K562 (cell line): ENCODE measurements at regions not wholly inside any gene's neighbourhood (a gene's known extent, or its start where the extent isn't known, plus 50 kb on each side); places are given as distances from the start of the nearest gene placed in this dataset.
A peak's percentile ranks its signal among the peaks of the same experiment; 100 is the strongest.

Source experiments
- ATAC-seq: fragments of 200-7000 bp; cut with Tn5 transposase; 3 replicates; pipeline ENCODE4 v1.9.1; 2020; ENCODE audit warnings: moderate library complexity
- BruUV-seq: library from RNA; stranded (reverse); fragments of 400-500 nt; replicated peaks from 2 replicates; lab custom pipeline; 2021; lab: Mats Ljungman, UMichigan
- CTCF ChIA-PET: fragments of 300-600 bp; formaldehyde crosslinking; extraction: SDS; loops from one replicate; lab custom pipeline; 2021; ENCODE audit warnings: low intra/inter-chr PET ratio; lab: Yijun Ruan, JAX
- POLR2A ChIA-PET: fragments of 300-600, 350-650 bp; sonication (Branson Sonifier 250); formaldehyde crosslinking; extraction: SDS; loops from one replicate; lab custom pipeline; 2021; ENCODE audit warnings: antibody characterized with exemption, inconsistent platforms; lab: Yijun Ruan, JAX
- DNase-seq, 4 experiments: peaks; one replicate each; pipeline versions ENCODE4 v3.0.0 to v3.0.0-alpha.2; 2011 to 2018; ENCODE audit warnings: low spot score in 3 of 4, mixed read lengths in 3 of 4; ENCODE audit errors: extremely low read depth in 1 of 4
- FAIRE-seq: peaks from 2 replicates; lab custom pipeline; 2011; peaks lifted over from hg19 to GRCh38; lab: Jason Lieb, UNC
- H2AFZ ChIP-seq: 2 replicates; pipeline ENCODE4 v1.6.0; 2011; ENCODE audit warnings: low read depth, low read length, control low read depth, inconsistent platforms
- H3K27ac ChIP-seq: fragments of 200-600 bp; 3 replicates; pipeline ENCODE4 v1.8.0; 2011; ENCODE audit warnings: low read depth, mild to moderate bottlenecking, control low read depth, inconsistent platforms, low read length, moderate library complexity, mixed read lengths; ENCODE audit errors: extremely low read depth
- H3K27me3 ChIP-seq, 2 experiments: fragments of 300-600 bp in 1 of 2; 2 replicates in 1 of 2; 3 replicates in 1 of 2; pipeline versions ENCODE4 v1.6.0 to v1.8.0; 2011; ENCODE audit warnings: inconsistent platforms in 2 of 2, low read length in 2 of 2, mild to moderate bottlenecking in 1 of 2, mixed read lengths in 1 of 2, moderate library complexity in 1 of 2; ENCODE audit not compliant: control insufficient read depth in 2 of 2, insufficient read depth in 2 of 2
- H3K36me3 ChIP-seq: fragments of 300-600 bp; 3 replicates; pipeline ENCODE4 v1.8.0; 2011; ENCODE audit warnings: mild to moderate bottlenecking, low read length, inconsistent platforms; ENCODE audit not compliant: control insufficient read depth, insufficient read depth
- H3K4me1 ChIP-seq, 2 experiments: fragments of 200-600 bp in 1 of 2; replicated peaks in 1 of 2; 2 replicates in 1 of 2; 3 replicates in 1 of 2; pipeline versions ENCODE4 v1.5.1 to v1.8.0; 2011; ENCODE audit warnings: inconsistent platforms in 2 of 2, low read length in 2 of 2, mild to moderate bottlenecking in 1 of 2, mixed read lengths in 1 of 2, moderate library complexity in 1 of 2; ENCODE audit not compliant: control insufficient read depth in 2 of 2, insufficient read depth in 2 of 2
- H3K4me2 ChIP-seq: 2 replicates; pipeline ENCODE4 v1.6.1; 2011; ENCODE audit warnings: low read length, control low read depth, inconsistent platforms, mixed read lengths; ENCODE audit not compliant: insufficient read depth
- H3K4me3 ChIP-seq: fragments of 200-600 bp; sonication (generic), shearing (Covaris generic); 2 replicates; pipeline ENCODE4 v1.5.1; 2016; ENCODE audit warnings: control low read depth, inconsistent platforms
- H3K79me2 ChIP-seq: fragments of 200-600 bp; 3 replicates; pipeline ENCODE4 v1.8.0; 2011; ENCODE audit warnings: low read length, inconsistent platforms; ENCODE audit not compliant: control insufficient read depth, insufficient read depth
- H3K9ac ChIP-seq, 2 experiments: 2 replicates each; pipeline versions ENCODE4 v1.6.0 to v1.6.1; 2011; ENCODE audit warnings: low read depth in 2 of 2, low read length in 2 of 2, control low read depth in 1 of 2, inconsistent platforms in 1 of 2, mild to moderate bottlenecking in 1 of 2, mixed read lengths in 1 of 2; ENCODE audit not compliant: insufficient read depth in 1 of 2
- H3K9me1 ChIP-seq: one replicate; pipeline ENCODE4 v1.6.0; 2011; ENCODE audit warnings: inconsistent platforms, mild to moderate bottlenecking, low read length, moderate library complexity; ENCODE audit not compliant: control insufficient read depth, insufficient read depth
- H3K9me3 ChIP-seq: replicated peaks from 2 replicates; pipeline ENCODE4 v1.5.1; 2011; ENCODE audit warnings: low read depth, low read length, inconsistent platforms; ENCODE audit not compliant: control insufficient read depth, insufficient read depth
- H4K20me1 ChIP-seq: replicated peaks from 2 replicates; pipeline ENCODE4 v1.6.1; 2011; ENCODE audit warnings: low read length, inconsistent platforms, mixed read lengths; ENCODE audit not compliant: control insufficient read depth, insufficient read depth
- BDP1 ChIP-seq: IDR thresholded peaks from 3 replicates; pipeline ENCODE4 v1.6.1; 2011; ENCODE audit not compliant: insufficient read length, insufficient read depth
- ELF2 ChIP-seq: fragments of 250-450 bp; sonication (Bioruptor Pico); IDR thresholded peaks from 2 replicates; pipeline ENCODE4 v1.5.0; 2021; ENCODE audit warnings: mild to moderate bottlenecking
- HCFC1 ChIP-seq: IDR thresholded peaks from 2 replicates; pipeline ENCODE4 v1.6.1; 2012; ENCODE audit warnings: low read depth, low read length, improper control_type of control experiment
- L3MBTL2 ChIP-seq: fragments of 450-650 bp; IDR thresholded peaks from 2 replicates; pipeline ENCODE4 v1.6.1; 2016; ENCODE audit warnings: mild to moderate bottlenecking, moderate library complexity
- NFRKB ChIP-seq: fragments of 450-650 bp; IDR thresholded peaks from 2 replicates; pipeline ENCODE4 v1.6.1; 2016; ENCODE audit warnings: low read depth
- SMAD1 ChIP-seq: fragments of 150-350 bp; IDR thresholded peaks from 2 replicates; pipeline ENCODE4 v1.6.1; 2014; ENCODE audit warnings: low read length, low read depth; ENCODE audit not compliant: partially characterized antibody
- TCF7L2 ChIP-seq: fragments of 150-350 bp; IDR thresholded peaks from 2 replicates; pipeline ENCODE4 v1.6.1; 2016; ENCODE audit warnings: low read depth, mild to moderate bottlenecking, low read length, moderate library complexity
- ZC3H11A ChIP-seq: IDR thresholded peaks from 2 replicates; pipeline ENCODE4 v1.6.1; 2012; ENCODE audit warnings: low read depth, low read length, improper control_type of control experiment
- ZNF121 ChIP-seq: sonication (generic); formaldehyde crosslinking; conservative IDR thresholded peaks from 2 replicates; pipeline ENCODE4 v1.8.0; 2022; ENCODE audit warnings: missing genetic modification reagents
- WGBS: fragments of 100-300 bp; shearing (Covaris generic); methylation state at CpG from one replicate; pipeline ENCODE4 v1.1.6; 2016; ENCODE audit warnings: low coverage, mixed read lengths; ENCODE audit not compliant: insufficient coverage; ENCODE audit errors: missing lambda C conversion rate; 5-methylcytosine and 5-hydroxymethylcytosine counted together
- in situ Hi-C: fragments of 300-500 bp; cut with MboI; formaldehyde crosslinking; loops from 4 replicates; pipeline ENCODE4 v1.15.0; 2018; ENCODE audit warnings: inconsistent platforms, mixed read lengths
- intact Hi-C: fragments of 100-400 bp; cut with micrococcal nuclease; formaldehyde crosslinking; loops from 2 replicates; pipeline ENCODE4 v1.14.2; 2022
- TF ChIP-seq, protein P1 (sequence below), 2 experiments: fragments of 250-450 bp in 1 of 2; fragments of 450-650 bp in 1 of 2; sonication (Bioruptor Pico) in 1 of 2; IDR thresholded peaks; 2 replicates each; pipeline versions ENCODE4 v1.6.1 to v1.8.0; 2016 to 2021; ENCODE audit warnings: mild to moderate bottlenecking in 2 of 2, moderate library complexity in 2 of 2, missing compliant biosample characterization in 1 of 2, missing genetic modification characterization in 1 of 2
- TF ChIP-seq, protein P2 (sequence below): fragments of 250-450 bp; sonication (Bioruptor Pico); IDR thresholded peaks from 2 replicates; pipeline ENCODE4 v1.4.0; 2020; ENCODE audit warnings: mild to moderate bottlenecking, moderate library complexity
- TF ChIP-seq, protein P3 (sequence below): fragments of 250-450 bp; sonication (Bioruptor Pico); IDR thresholded peaks from 2 replicates; pipeline ENCODE4 v1.5.0; 2021
- TF ChIP-seq, protein P4 (sequence below): fragments of 450-650 bp; IDR thresholded peaks from 2 replicates; pipeline ENCODE4 v1.6.1; 2018; ENCODE audit not compliant: partially characterized antibody

DNA sequence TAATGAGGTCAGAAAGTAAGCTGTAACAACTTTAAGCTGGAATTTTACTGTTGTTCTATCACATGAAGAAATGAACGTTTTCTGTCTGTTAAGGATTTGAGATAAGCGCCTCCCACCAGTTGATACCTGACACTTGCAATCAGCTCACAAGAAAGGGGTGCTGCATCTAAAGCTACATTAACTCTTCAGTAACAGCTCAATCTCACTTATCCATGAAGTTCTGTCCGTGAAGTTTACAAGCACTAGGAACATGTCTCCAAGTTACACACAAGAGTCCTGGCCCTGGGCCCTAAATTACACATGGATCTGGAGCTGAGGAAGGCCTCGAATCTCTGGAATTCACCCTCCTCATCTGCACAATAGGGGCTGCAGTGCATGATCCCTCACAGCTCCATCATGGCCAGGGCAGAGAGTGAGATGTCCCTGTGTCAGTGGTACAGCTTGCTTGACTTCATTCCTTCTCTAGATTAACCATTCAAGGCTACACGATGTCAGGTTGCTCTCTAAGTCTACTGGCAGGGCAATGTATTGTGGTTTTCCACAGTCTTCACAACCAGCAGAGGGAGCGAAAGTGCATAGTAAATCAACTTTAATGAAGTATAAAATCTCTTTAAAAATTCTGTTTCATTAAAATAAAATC is 182.4 kb upstream of the MCHR2 start:
- H3K9me3 ChIP-seq, result no peaks in the 10 kb centered on the region
- 15% methylated on average over 6 of the region's 6 CpGs for whole genome bisulfite sequencing
- H3K4me1 ChIP-seq, result peaks cover 0 to 11% of the 10 kb centered on the region in 2 experiments; a peak in 3 of 5 replicates
- in situ Hi-C loops (no loop called here), intact Hi-C loops (loop anchor here (5.0 kb wide), 1 partner anchor 106 kb away; no protein-coding TSS in a partner anchor)
- no peaks in the 10 kb centered on the region for H3K79me2 ChIP-seq
- peak in 2 of 4 experiments; percentile 22 to 58 for DNase-seq
- H4K20me1 ChIP-seq, result no peaks in the 10 kb centered on the region
- POLR2A ChIA-PET, result interaction anchor here (0.7 to 1.3 kb wide), 2 partner anchors 290 to 731 kb away, joined by 3 to 4 read pairs; no protein-coding TSS in a partner anchor
- H3K4me2 ChIP-seq, result peak overlapping the region; percentile 44
- BruUV-seq, result no TSS peak
- peak overlapping the region; percentile 91 for H2AFZ ChIP-seq
- ATAC-seq, result peak; percentile 93
- H3K4me3 ChIP-seq, result no peak overlapping the region
- no peak overlapping the region for H3K9ac ChIP-seq
- peak overlapping the region; percentile 3; the same call in 1 of the 3 replicates for H3K27ac ChIP-seq
- peak; percentile 86 for FAIRE-seq
- CTCF ChIA-PET, result interaction anchor here (1.7 kb wide), 1 partner anchor 303 kb away, joined by 8 read pairs; no protein-coding TSS in a partner anchor
- no peaks in the 10 kb centered on the region for H3K27me3 ChIP-seq
- no peaks in the 10 kb centered on the region for H3K9me1 ChIP-seq
- no peaks in the 10 kb centered on the region for H3K36me3 ChIP-seq
- TF ChIP-seq ZC3H11A (no peak), NFRKB (0 out of 2 replicates have a peak, but pooled peaks have one; percentile 16), ELF2 (CRISPR knock-in tag) (no peak), HCFC1 (no peak), L3MBTL2 (peak; percentile 38; the same call in 1 of the 2 replicates), BDP1 (no peak), SMAD1 (no peak), TCF7L2 (no peak), ZNF121 (CRISPR knock-in tag) (no peak)
- TF ChIP-seq, protein P1, sequence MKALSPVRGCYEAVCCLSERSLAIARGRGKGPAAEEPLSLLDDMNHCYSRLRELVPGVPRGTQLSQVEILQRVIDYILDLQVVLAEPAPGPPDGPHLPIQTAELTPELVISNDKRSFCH (CRISPR knock-in tag; IDR thresholded peaks at IDR 0.05), result no peak
- TF ChIP-seq, protein P1 (tag; IDR thresholded peaks at IDR 0.05), result no peak
- TF ChIP-seq, protein P2, sequence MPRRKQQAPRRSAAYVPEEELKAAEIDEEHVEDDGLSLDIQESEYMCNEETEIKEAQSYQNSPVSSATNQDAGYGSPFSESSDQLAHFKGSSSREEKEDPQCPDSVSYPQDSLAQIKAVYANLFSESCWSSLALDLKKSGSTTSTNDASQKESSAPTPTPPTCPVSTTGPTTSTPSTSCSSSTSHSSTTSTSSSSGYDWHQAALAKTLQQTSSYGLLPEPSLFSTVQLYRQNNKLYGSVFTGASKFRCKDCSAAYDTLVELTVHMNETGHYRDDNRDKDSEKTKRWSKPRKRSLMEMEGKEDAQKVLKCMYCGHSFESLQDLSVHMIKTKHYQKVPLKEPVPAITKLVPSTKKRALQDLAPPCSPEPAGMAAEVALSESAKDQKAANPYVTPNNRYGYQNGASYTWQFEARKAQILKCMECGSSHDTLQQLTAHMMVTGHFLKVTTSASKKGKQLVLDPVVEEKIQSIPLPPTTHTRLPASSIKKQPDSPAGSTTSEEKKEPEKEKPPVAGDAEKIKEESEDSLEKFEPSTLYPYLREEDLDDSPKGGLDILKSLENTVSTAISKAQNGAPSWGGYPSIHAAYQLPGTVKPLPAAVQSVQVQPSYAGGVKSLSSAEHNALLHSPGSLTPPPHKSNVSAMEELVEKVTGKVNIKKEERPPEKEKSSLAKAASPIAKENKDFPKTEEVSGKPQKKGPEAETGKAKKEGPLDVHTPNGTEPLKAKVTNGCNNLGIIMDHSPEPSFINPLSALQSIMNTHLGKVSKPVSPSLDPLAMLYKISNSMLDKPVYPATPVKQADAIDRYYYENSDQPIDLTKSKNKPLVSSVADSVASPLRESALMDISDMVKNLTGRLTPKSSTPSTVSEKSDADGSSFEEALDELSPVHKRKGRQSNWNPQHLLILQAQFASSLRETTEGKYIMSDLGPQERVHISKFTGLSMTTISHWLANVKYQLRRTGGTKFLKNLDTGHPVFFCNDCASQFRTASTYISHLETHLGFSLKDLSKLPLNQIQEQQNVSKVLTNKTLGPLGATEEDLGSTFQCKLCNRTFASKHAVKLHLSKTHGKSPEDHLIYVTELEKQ (CRISPR knock-in tag), result no peak
- TF ChIP-seq, protein P3, sequence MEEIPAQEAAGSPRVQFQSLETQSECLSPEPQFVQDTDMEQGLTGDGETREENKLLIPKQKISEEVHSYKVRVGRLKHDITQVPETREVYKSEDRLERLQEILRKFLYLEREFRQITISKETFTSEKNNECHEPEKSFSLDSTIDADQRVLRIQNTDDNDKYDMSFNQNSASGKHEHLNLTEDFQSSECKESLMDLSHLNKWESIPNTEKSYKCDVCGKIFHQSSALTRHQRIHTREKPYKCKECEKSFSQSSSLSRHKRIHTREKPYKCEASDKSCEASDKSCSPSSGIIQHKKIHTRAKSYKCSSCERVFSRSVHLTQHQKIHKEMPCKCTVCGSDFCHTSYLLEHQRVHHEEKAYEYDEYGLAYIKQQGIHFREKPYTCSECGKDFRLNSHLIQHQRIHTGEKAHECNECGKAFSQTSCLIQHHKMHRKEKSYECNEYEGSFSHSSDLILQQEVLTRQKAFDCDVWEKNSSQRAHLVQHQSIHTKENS (CRISPR knock-in tag), result no peak
- TF ChIP-seq, protein P4, sequence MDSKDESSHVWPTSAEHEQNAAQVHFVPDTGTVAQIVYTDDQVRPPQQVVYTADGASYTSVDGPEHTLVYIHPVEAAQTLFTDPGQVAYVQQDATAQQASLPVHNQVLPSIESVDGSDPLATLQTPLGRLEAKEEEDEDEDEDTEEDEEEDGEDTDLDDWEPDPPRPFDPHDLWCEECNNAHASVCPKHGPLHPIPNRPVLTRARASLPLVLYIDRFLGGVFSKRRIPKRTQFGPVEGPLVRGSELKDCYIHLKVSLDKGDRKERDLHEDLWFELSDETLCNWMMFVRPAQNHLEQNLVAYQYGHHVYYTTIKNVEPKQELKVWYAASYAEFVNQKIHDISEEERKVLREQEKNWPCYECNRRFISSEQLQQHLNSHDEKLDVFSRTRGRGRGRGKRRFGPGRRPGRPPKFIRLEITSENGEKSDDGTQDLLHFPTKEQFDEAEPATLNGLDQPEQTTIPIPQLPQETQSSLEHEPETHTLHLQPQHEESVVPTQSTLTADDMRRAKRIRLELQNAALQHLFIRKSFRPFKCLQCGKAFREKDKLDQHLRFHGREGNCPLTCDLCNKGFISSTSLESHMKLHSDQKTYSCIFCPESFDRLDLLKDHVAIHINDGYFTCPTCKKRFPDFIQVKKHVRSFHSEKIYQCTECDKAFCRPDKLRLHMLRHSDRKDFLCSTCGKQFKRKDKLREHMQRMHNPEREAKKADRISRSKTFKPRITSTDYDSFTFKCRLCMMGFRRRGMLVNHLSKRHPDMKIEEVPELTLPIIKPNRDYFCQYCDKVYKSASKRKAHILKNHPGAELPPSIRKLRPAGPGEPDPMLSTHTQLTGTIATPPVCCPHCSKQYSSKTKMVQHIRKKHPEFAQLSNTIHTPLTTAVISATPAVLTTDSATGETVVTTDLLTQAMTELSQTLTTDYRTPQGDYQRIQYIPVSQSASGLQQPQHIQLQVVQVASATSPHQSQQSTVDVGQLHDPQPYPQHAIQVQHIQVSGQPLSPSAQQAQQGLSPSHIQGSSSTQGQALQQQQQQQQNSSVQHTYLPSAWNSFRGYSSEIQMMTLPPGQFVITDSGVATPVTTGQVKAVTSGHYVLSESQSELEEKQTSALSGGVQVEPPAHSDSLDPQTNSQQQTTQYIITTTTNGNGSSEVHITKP, result peak; percentile 81
